ENCODE measurements at regions not wholly inside any gene's neighbourhood (a gene's known extent, or its start where the extent isn't known, plus 50 kb on each side); places are given as distances from the start of the nearest gene placed in this dataset.

DNA sequence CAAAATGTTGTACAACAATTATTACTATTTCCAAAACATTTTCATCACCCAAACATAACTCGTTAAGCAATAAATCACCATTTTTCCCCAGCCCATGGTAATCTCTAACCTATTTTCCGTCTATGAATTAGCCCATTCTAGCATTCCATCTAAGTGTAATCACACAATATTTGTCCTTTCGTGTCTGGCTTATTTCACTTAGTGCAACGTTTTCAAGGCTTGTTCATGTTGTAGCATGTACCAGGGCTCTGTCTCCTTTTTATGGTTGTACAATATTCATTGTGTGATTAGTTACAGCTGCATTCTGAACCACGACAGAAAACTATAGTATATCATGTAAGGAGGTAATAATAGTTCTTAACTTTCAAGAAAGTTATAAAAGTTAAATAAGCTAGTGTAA is 656.0 kb upstream of the HS3ST1 start:
- Mint-ChIP-seq H3K27me3 (ENCODE audit: insufficient read depth) (no peaks in the 10 kb centered on the region), H3K9me3 (peaks cover 50% of the 10 kb centered on the region), H3K36me3 (ENCODE audit: low read depth) (peaks cover 4% of the 10 kb centered on the region), H3K4me1 (ENCODE audit: low read depth) (no peaks in the 10 kb centered on the region), H3K4me3 (no peak overlapping the region), H3K27ac (no peak overlapping the region)
- DNase-seq: no peak
- TF ChIP-seq, protein P1, sequence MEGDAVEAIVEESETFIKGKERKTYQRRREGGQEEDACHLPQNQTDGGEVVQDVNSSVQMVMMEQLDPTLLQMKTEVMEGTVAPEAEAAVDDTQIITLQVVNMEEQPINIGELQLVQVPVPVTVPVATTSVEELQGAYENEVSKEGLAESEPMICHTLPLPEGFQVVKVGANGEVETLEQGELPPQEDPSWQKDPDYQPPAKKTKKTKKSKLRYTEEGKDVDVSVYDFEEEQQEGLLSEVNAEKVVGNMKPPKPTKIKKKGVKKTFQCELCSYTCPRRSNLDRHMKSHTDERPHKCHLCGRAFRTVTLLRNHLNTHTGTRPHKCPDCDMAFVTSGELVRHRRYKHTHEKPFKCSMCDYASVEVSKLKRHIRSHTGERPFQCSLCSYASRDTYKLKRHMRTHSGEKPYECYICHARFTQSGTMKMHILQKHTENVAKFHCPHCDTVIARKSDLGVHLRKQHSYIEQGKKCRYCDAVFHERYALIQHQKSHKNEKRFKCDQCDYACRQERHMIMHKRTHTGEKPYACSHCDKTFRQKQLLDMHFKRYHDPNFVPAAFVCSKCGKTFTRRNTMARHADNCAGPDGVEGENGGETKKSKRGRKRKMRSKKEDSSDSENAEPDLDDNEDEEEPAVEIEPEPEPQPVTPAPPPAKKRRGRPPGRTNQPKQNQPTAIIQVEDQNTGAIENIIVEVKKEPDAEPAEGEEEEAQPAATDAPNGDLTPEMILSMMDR (IDR thresholded peaks at IDR 0.05): no peak

GRCh38 chr4:12071316-12071715 is 642.6 kb upstream of the HS3ST1 start:
- Mint-ChIP-seq H3K27ac (no peak overlapping the region), H3K9me3 (peaks cover 32% of the 10 kb centered on the region), H3K4me3 (no peak overlapping the region), H3K4me1 (ENCODE audit: low read depth) (no peaks in the 10 kb centered on the region), H3K36me3 (ENCODE audit: low read depth) (no peaks in the 10 kb centered on the region), H3K27me3 (ENCODE audit: insufficient read depth) (no peaks in the 10 kb centered on the region)
- TF ChIP-seq, protein P1 (IDR thresholded peaks at IDR 0.05): no peak
- DNase-seq: no peak

DNA sequence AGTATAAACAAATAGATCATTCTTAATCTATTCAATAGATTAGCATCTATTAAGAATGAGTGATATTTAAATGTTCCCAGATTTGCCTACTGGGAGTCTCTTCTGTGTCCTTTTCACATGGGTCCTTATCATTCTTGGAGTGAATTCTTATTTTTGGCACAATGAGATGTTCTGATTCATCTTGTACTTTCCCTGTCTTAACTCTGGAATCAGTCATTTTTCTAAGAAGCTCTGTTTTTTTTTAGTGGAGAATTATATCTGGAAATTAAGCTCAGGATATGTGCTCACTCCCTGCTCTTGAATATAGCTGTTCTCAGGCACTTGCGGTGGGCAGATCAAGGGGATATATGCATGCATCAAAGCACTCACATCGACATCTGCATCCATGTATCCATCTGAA is 625.3 kb upstream of the HS3ST1 start:
- Mint-ChIP-seq H3K36me3 (ENCODE audit: low read depth) (no peaks in the 10 kb centered on the region), H3K27me3 (ENCODE audit: insufficient read depth) (no peaks in the 10 kb centered on the region; the same call in 1 of the 2 replicates), H3K27ac (no peak overlapping the region), H3K4me3 (no peak overlapping the region), H3K4me1 (ENCODE audit: low read depth) (no peaks in the 10 kb centered on the region), H3K9me3 (peaks cover 49% of the 10 kb centered on the region)
- no peak for DNase-seq
- TF ChIP-seq, protein P1 (IDR thresholded peaks at IDR 0.05): no peak

DNA sequence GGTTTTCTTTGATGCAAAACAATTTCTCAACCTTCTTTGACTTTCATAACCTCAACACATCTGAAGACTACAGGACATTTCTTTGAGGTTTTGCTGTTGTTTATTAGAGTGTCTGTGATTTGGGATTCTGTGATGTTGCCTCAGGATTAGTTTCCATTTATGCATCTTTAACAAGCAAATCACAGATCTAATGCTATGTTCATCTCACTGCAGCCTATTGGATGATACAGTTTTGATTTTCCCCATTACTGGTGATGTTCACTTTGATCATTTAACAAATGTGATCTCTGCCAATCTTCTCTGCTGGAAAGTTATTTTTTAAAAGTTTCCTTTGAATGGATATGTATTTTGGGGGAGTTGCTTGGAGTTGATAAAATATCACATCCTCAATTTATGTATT is 624.9 kb upstream of the HS3ST1 start:
- Mint-ChIP-seq H3K36me3 (ENCODE audit: low read depth) (no peaks in the 10 kb centered on the region), H3K27me3 (ENCODE audit: insufficient read depth) (no peaks in the 10 kb centered on the region; the same call in 1 of the 2 replicates), H3K27ac (no peak overlapping the region), H3K9me3 (peaks cover 53% of the 10 kb centered on the region), H3K4me1 (ENCODE audit: low read depth) (no peaks in the 10 kb centered on the region), H3K4me3 (no peak overlapping the region)
- no peak for DNase-seq
- TF ChIP-seq, protein P1 (IDR thresholded peaks at IDR 0.05): no peak

GRCh38 chr4:12050357-12050756 is 621.7 kb upstream of the HS3ST1 start:
- no peaks in the 10 kb centered on the region for H3K36me3 Mint-ChIP-seq (ENCODE audit: low read depth)
- no peaks in the 10 kb centered on the region for H3K4me1 Mint-ChIP-seq (ENCODE audit: low read depth)
- no peak overlapping the region for H3K4me3 Mint-ChIP-seq
- H3K27ac Mint-ChIP-seq: no peak overlapping the region
- H3K9me3 Mint-ChIP-seq: peaks cover 59% of the 10 kb centered on the region
- no peaks in the 10 kb centered on the region; the same call in 1 of the 2 replicates for H3K27me3 Mint-ChIP-seq (ENCODE audit: insufficient read depth)
- TF ChIP-seq, protein P1 (IDR thresholded peaks at IDR 0.05): no peak
- DNase-seq: no peak

GRCh38 chr4:12042818-12043217 is 614.1 kb upstream of the HS3ST1 start:
- H3K9me3 Mint-ChIP-seq: peaks cover 56% of the 10 kb centered on the region
- H3K36me3 Mint-ChIP-seq (ENCODE audit: low read depth): peaks cover 6% of the 10 kb centered on the region; the same call in 1 of the 2 replicates
- TF ChIP-seq, protein P1 (IDR thresholded peaks at IDR 0.05): no peak
- H3K27me3 Mint-ChIP-seq (ENCODE audit: insufficient read depth): no peaks in the 10 kb centered on the region
- DNase-seq: no peak
- H3K4me1 Mint-ChIP-seq (ENCODE audit: low read depth): no peaks in the 10 kb centered on the region
- H3K27ac Mint-ChIP-seq: no peak overlapping the region
- no peak overlapping the region for H3K4me3 Mint-ChIP-seq
